MCF 10A (cell line): ENCODE measurements at regions not wholly inside any gene's neighbourhood (a gene's known extent, or its start where the extent isn't known, plus 50 kb on each side); places are given as distances from the start of the nearest gene placed in this dataset.

Experiments used
- BruUV-seq: library from RNA; stranded (reverse); fragments of 400-500 nt; replicated peaks from 2 replicates; lab custom pipeline; 2021; lab: Mats Ljungman, UMichigan
- CTCF ChIA-PET: fragments of 300-600 bp; sonication (Branson Sonifier 250); formaldehyde crosslinking; extraction: SDS; loops from one replicate; lab custom pipeline; 2021; ENCODE audit warnings: antibody characterized with exemption, inconsistent platforms; lab: Yijun Ruan, JAX
- POLR2A ChIA-PET: fragments of 300-600, 350-650 bp; sonication (Branson Sonifier 250); formaldehyde crosslinking; extraction: SDS; loops from one replicate; lab custom pipeline; 2020; ENCODE audit warnings: antibody characterized with exemption, inconsistent platforms; lab: Yijun Ruan, JAX
- DNase-seq: peaks from one replicate; pipeline ENCODE4 v3.0.0-alpha.2; 2018; ENCODE audit not compliant: unreplicated experiment
- H3K27ac Mint-ChIP-seq: one replicate; pipeline ENCODE4 v1.8.0; 2022; ENCODE audit warnings: mild to moderate bottlenecking, low read depth, mixed read lengths; ENCODE audit not compliant: unreplicated experiment
- H3K27me3 Mint-ChIP-seq: one replicate; pipeline ENCODE4 v1.8.0; 2022; ENCODE audit warnings: mixed read lengths; ENCODE audit not compliant: insufficient read depth, unreplicated experiment
- H3K36me3 Mint-ChIP-seq: one replicate; pipeline ENCODE4 v1.8.0; 2022; ENCODE audit warnings: mild to moderate bottlenecking, moderate library complexity, mixed read lengths; ENCODE audit not compliant: insufficient read depth, unreplicated experiment
- H3K4me1 Mint-ChIP-seq: one replicate; pipeline ENCODE4 v1.8.0; 2022; ENCODE audit warnings: mixed read lengths; ENCODE audit not compliant: insufficient read depth, unreplicated experiment
- H3K4me3 Mint-ChIP-seq: one replicate; pipeline ENCODE4 v1.8.0; 2022; ENCODE audit warnings: mild to moderate bottlenecking, moderate library complexity, mixed read lengths; ENCODE audit not compliant: unreplicated experiment
- H3K9me3 Mint-ChIP-seq: one replicate; pipeline ENCODE4 v1.8.0; 2022; ENCODE audit warnings: mixed read lengths; ENCODE audit not compliant: unreplicated experiment
- CTCF ChIP-seq: fragments of 200-600 bp; IDR thresholded peaks from one replicate; pipeline ENCODE4 v1.8.0; 2022; ENCODE audit warnings: antibody characterized with exemption, mild to moderate bottlenecking; ENCODE audit not compliant: unreplicated experiment
- intact Hi-C: fragments of 100-400 bp; cut with micrococcal nuclease; formaldehyde crosslinking; loops from 2 replicates; pipeline ENCODE4 v1.14.1; 2022

DNA sequence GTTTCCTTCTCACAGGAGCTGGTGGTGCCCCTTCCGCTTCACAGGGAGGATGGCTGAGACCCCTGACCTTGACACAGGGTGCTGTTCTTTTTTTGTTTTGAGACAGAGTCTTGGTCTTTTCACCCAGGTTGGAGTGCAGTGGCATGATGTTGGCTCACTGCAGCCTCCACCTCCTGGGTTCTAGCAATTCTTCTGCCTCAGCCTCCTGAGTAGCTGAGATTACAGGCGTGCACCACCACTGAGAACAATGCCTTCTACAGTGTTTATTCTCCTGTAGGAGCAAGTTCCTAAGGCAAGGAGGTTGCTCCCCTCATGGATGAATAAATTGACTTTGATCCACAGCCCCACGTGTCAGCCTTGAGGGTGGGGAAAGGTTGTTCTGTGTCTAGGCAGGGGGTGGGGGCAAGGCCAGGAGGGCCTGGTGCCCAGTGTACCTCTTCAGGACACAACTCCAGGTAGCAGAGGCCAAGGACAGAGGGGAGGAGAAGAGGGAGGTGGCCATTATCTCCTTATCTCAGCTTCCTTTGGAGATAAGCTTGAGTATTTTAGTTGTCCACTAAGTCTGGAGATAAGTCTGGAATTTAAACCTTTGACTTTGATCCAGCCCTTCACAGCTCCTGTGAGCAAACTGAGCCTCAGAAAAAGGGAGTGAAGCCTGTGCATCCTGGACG, 159.4 kb downstream of the SEC14L1 start:
- intact Hi-C loops = no loop called here
- no peak for TF ChIP-seq CTCF
- ChIA-PET POLR2A (interaction anchor here (0.6 to 3.4 kb wide), 7 partner anchors 10 to 717 kb away, joined by 3 to 17 read pairs (median 3); no protein-coding TSS in a partner anchor), CTCF (interaction anchor here (0.6 kb wide), 1 partner anchor 281 kb away, joined by 3 read pairs; no protein-coding TSS in a partner anchor)
- Mint-ChIP-seq H3K9me3 (no peaks in the 10 kb centered on the region), H3K4me1 (peaks cover 24% of the 10 kb centered on the region), H3K4me3 (no peak overlapping the region), H3K27ac (no peak overlapping the region), H3K27me3 (no peaks in the 10 kb centered on the region), H3K36me3 (peaks cover 52% of the 10 kb centered on the region)
- DNase-seq = no peak
- BruUV-seq = no TSS peak

DNA sequence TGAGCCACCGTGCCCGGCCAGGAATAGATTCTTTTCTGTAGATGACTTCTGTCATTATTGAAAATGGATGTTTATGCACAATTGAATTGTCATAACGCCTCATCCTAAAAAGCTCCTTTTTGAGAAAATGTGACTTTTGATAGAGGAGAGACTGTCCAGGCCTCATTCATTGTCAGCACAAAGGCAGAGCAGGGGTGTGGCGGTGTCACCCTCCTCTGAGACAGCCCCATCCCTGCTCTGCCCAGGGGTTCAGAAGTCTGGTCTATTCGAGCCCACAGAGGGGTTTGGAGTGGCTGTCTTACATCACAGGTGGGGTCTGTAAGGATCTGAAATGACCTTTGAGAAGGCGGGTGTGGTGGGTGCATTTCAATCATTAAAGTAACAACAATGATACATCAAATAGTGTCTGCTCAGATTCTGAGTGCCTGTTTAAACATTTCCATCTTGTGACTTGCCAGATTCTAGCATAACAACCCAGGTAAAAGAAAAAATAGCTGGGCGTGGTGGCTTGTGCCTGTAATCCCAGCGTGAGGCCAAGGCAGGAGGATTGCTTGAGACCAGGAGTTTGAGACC, 161.0 kb downstream of the SEC14L1 start:
- no peak for DNase-seq
- no peak overlapping the region for H3K4me3 Mint-ChIP-seq
- CTCF ChIA-PET = interaction anchor here (0.8 kb wide), 1 partner anchor 213 kb away, joined by 3 read pairs; no protein-coding TSS in a partner anchor
- H3K9me3 Mint-ChIP-seq = no peaks in the 10 kb centered on the region
- H3K36me3 Mint-ChIP-seq = peaks cover 49% of the 10 kb centered on the region
- H3K27ac Mint-ChIP-seq = no peak overlapping the region
- no peaks in the 10 kb centered on the region for H3K27me3 Mint-ChIP-seq
- POLR2A ChIA-PET = interaction anchor here (0.8 to 3.4 kb wide), 2 partner anchors 11 to 13 kb away, joined by 3 to 14 read pairs; no protein-coding TSS in a partner anchor
- BruUV-seq = no TSS peak
- TF ChIP-seq CTCF = no peak
- intact Hi-C loops = no loop called here
- H3K4me1 Mint-ChIP-seq = peaks cover 19% of the 10 kb centered on the region

GRCh38 chr17:77302682-77303081, 161.9 kb downstream of the SEC14L1 start:
- H3K4me3 Mint-ChIP-seq = no peak overlapping the region
- TF ChIP-seq CTCF = no peak
- no peaks in the 10 kb centered on the region for H3K27me3 Mint-ChIP-seq
- no TSS peak for BruUV-seq
- peaks cover 22% of the 10 kb centered on the region for H3K4me1 Mint-ChIP-seq
- intact Hi-C loops = no loop called here
- ChIA-PET CTCF (no interaction called here), POLR2A (interaction anchor here (0.8 to 3.4 kb wide), 3 partner anchors 12 to 16 kb away, joined by 3 to 14 read pairs (median 5); no protein-coding TSS in a partner anchor)
- H3K9me3 Mint-ChIP-seq = no peaks in the 10 kb centered on the region
- H3K36me3 Mint-ChIP-seq = peaks cover 45% of the 10 kb centered on the region
- DNase-seq = no peak
- H3K27ac Mint-ChIP-seq = no peak overlapping the region

GRCh38 chr17:77303620-77304019, 162.9 kb downstream of the SEC14L1 start:
- BruUV-seq = no TSS peak
- ChIA-PET CTCF (no interaction called here), POLR2A (interaction anchor here (0.7 to 2.2 kb wide), 3 partner anchors 10 to 19 kb away, joined by 3 to 6 read pairs (median 5); no protein-coding TSS in a partner anchor)
- DNase-seq = no peak
- H3K36me3 Mint-ChIP-seq = peaks cover 48% of the 10 kb centered on the region
- no peak for TF ChIP-seq CTCF
- intact Hi-C loops = no loop called here
- H3K27me3 Mint-ChIP-seq = no peaks in the 10 kb centered on the region
- no peak overlapping the region for H3K27ac Mint-ChIP-seq
- no peak overlapping the region for H3K4me3 Mint-ChIP-seq
- no peaks in the 10 kb centered on the region for H3K9me3 Mint-ChIP-seq
- H3K4me1 Mint-ChIP-seq = peaks cover 23% of the 10 kb centered on the region
